ENCODE measurements at regions not wholly inside any gene's neighbourhood (a gene's known extent, or its start where the extent isn't known, plus 50 kb on each side); places are given as distances from the start of the nearest gene placed in this dataset.
A peak's percentile ranks its signal among the peaks of the same experiment; 100 is the strongest.
"Not testable (repeated sequence)": the region's sequence is repeated elsewhere in the genome, so short reads cannot be mapped to it uniquely, and the experiment has no call there.

GRCh38 chr7:104956753-104957450 is 57.1 kb upstream of the KMT2E start:
- DNase-seq (ENCODE audit: low read depth in 2 of 2) = peak in 1 of 2 donors; percentile 26

DNA sequence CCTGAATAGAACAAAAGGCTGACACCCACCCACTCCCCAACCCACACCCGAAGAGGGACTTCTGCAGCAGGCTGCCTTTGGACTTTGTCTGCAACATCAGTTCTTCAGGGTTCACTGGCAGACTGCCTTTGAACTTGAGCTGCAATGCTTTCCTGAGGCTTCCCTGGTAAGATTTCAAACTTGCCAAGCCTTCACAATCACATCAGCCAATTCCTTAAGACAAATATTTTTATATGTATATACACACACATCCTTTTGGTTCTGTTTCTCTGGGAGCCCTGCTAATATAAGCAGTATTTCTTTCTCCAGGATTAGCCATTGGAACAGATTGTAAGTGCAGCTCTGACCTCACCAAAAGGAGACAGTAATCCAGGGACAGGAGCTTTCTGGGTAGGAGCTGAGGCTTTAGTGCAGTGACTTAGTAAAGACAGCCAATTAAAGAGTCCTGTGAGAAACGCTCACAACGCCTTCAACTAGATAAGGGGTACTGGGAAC is 55.6 kb upstream of the KMT2E start:
- no peak for DNase-seq (ENCODE audit: low read depth in 2 of 2)

GRCh38 chr7:104959483-104959882 is 54.5 kb upstream of the KMT2E start:
- not testable (repeated sequence) for DNase-seq (ENCODE audit: low read depth in 2 of 2)

- DNase-seq (ENCODE audit: low read depth in 2 of 2) = no peak
Measured at GRCh38 chr7:104960741-104961448, 53.1 kb upstream of the KMT2E start.

- DNase-seq (ENCODE audit: low read depth in 2 of 2) = no peak
Measured at GRCh38 chr7:104961821-104962220, 52.2 kb upstream of the KMT2E start.

DNA sequence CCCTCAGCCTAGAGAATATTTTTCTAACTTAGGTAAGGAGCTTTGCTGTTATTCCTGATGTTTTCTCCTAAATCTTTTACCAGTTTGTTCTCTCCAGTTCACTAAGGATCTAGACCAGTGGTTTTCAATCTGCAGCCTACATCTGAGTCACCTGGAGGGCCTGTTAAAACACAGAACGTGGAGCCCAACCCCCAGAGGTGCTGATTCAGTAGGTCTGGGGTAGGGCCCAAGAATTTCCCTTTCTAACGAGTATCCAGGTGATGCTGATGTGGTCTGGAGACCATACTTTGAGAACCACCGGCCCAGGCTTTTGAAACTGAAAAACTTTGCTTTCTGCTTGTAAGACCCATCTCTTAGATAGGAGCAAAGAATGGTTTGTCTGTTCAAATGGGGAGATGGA is 51.2 kb upstream of the KMT2E start:
- DNase-seq (ENCODE audit: low read depth in 2 of 2) = no peak

GRCh38 chr7:104963378-104963990 is 50.5 kb upstream of the KMT2E start:
- DNase-seq (ENCODE audit: low read depth in 2 of 2) = no peak

DNA sequence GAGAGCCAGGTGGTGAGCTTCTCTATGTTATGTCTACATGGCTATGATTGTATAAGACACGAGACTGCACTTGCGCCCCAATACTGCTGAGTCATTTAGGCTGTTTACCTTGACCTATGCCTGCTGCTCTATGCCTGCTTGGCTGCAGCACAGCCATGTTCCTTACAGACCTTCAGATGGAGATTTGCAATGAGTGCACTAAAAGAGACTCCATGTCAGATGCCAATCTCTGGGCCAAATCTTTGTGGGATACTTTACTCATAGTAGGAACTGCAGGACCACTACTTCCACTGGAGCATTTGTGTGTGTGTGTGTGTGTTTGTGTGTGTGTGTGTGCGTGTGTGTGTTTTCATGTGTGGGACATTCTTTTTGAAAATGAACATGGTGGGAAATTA is 50.0 kb upstream of the KMT2E start:
- DNase-seq (ENCODE audit: low read depth in 2 of 2) = no peak
